H1 (cell line): ENCODE measurements at regions not wholly inside any gene's neighbourhood (a gene's known extent, or its start where the extent isn't known, plus 50 kb on each side); places are given as distances from the start of the nearest gene placed in this dataset.

Experiments
- CHD2 ChIP-seq: IDR thresholded peaks from 2 replicates; pipeline ENCODE4 v1.6.1; 2012; ENCODE audit warnings: low read length, improper control_type of control experiment
- CREB1 ChIP-seq: IDR thresholded peaks from 2 replicates; pipeline ENCODE4 v1.6.1; 2012; ENCODE audit warnings: inconsistent platforms
- EP300 ChIP-seq, 2 experiments: IDR thresholded peaks; 1 replicate in 1 of 2; 2 replicates in 1 of 2; pipeline ENCODE4 v1.6.1; 2011 to 2012; ENCODE audit warnings: low read depth in 2 of 2, low read length in 2 of 2, mild to moderate bottlenecking in 2 of 2, borderline replicate concordance in 1 of 2, inconsistent platforms in 1 of 2, moderate library complexity in 1 of 2
- EZH2 ChIP-seq: fragments of 200-600 bp; sonication (generic); IDR thresholded peaks from 2 replicates; pipeline ENCODE4 v1.7.1; 2012; ENCODE audit warnings: low read depth, mild to moderate bottlenecking, moderate library complexity, low read length, inconsistent platforms; ENCODE audit not compliant: severe bottlenecking
- GTF2F1 ChIP-seq: IDR thresholded peaks from 2 replicates; pipeline ENCODE4 v1.6.1; 2012; ENCODE audit warnings: low read depth, low read length, improper control_type of control experiment, borderline replicate concordance
- HDAC2 ChIP-seq, 2 experiments: fragments of 300-600 bp in 1 of 2; sonication (generic) in 1 of 2; IDR thresholded peaks; 2 replicates each; pipeline ENCODE4 v1.6.1; 2011 to 2012; ENCODE audit warnings: low read depth in 2 of 2, low read length in 2 of 2, mild to moderate bottlenecking in 2 of 2, moderate library complexity in 2 of 2, borderline replicate concordance in 1 of 2, inconsistent platforms in 1 of 2
- POLR2A ChIP-seq, 2 experiments: IDR thresholded peaks; 1 replicate in 1 of 2; 2 replicates in 1 of 2; pipeline ENCODE4 v1.6.1; 2011; ENCODE audit warnings: low read depth in 2 of 2, low read length in 2 of 2, mild to moderate bottlenecking in 2 of 2; ENCODE audit errors: control extremely low read depth in 1 of 2
- SIN3A ChIP-seq, 2 experiments: IDR thresholded peaks in 1 of 2; conservative IDR thresholded peaks in 1 of 2; 2 replicates each; pipeline ENCODE4 v1.6.1; 2011 to 2012; ENCODE audit warnings: low read length in 2 of 2, improper control_type of control experiment in 1 of 2, low read depth in 1 of 2, mild to moderate bottlenecking in 1 of 2
- SP2 ChIP-seq: IDR thresholded peaks from 2 replicates; pipeline ENCODE4 v1.6.1; 2012; ENCODE audit warnings: mild to moderate bottlenecking, low read length, inconsistent platforms
- TAF1 ChIP-seq: IDR thresholded peaks from 2 replicates; pipeline ENCODE4 v1.6.1; 2011; ENCODE audit warnings: mild to moderate bottlenecking, low read depth, low read length
- ZNF274 ChIP-seq: IDR thresholded peaks from 2 replicates; pipeline ENCODE4 v1.7.0; 2012; ENCODE audit warnings: low read length, borderline replicate concordance; ENCODE audit errors: extremely low read depth
- TF ChIP-seq, protein P1 (sequence below), 3 experiments: IDR thresholded peaks; 1 replicate in 2 of 3; 2 replicates in 1 of 3; pipeline versions ENCODE4 v1.5.1 to v1.6.1; 2011; ENCODE audit warnings: low read length in 3 of 3, mild to moderate bottlenecking in 3 of 3, inconsistent platforms in 2 of 3, low read depth in 1 of 3, moderate library complexity in 1 of 3; ENCODE audit not compliant: insufficient read depth in 1 of 3; ENCODE audit errors: control extremely low read depth in 1 of 3
- TF ChIP-seq, protein P2 (sequence below): IDR thresholded peaks from 2 replicates; pipeline ENCODE4 v1.6.1; 2011; ENCODE audit warnings: low read length, improper control_type of control experiment
- TF ChIP-seq, protein P3 (sequence below): IDR thresholded peaks from 2 replicates; pipeline ENCODE4 v1.6.1; 2012; ENCODE audit warnings: inconsistent platforms

DNA sequence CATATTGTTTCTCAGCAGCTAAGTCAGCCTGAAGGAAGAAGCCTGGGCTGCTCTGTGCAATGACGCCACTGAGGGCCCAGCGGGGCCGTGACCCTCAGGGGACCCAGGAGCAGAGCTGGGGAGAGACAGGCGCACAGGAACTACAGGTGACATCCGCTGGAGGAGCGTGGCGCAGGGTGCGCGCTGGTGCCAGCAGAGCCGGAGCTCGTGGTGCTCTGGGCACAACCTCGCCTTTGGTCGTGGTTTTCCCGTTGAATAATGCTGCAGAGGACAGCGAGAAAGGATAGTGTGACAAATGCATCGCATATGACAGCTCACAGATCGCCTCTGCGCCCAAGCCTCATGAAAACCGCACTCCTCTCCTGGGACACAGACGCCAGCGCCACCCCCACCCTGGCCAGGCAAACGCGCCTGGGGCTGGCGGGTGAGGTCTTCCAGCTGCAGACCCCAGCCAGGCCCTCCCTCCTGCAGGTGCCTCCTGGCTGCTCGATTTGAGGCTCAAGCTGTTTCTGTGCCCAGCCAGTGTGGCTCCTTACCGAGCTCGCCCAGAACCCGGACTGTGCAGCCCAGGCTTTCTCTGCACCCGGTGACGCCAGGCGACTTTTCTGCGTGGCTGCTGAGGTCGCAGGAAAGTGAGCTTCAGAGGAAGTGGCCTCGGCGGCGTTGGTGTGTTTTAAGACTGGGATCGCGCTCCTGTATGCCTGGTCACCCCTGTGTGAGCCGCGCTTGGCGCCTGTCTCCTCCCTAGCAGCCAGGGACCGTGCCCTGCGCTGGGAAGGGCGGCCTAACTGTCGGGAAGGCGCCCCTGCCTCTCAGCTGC is 583.1 kb upstream of the HS6ST1 start:
- TF ChIP-seq POLR2A (IDR thresholded peaks at IDR 0.05; ENCODE audit: control extremely low read depth in 1 of 2, low read depth in 2 of 2, low read length in 2 of 2) (no peak), EZH2 (no peak), EP300 (IDR thresholded peaks at IDR 0.05; ENCODE audit: borderline replicate concordance in 1 of 2, low read depth in 2 of 2, low read length in 2 of 2) (no peak), ZNF274 (no peak), SP2 (no peak), GTF2F1 (no peak), HDAC2 (IDR thresholded peaks at IDR 0.05; ENCODE audit: borderline replicate concordance in 1 of 2, low read depth in 2 of 2, low read length in 2 of 2) (no peak), CREB1 (no peak), CHD2 (no peak), SIN3A (conservative IDR thresholded peaks at IDR 0.05 in 1 of 2, IDR thresholded peaks at IDR 0.05 in 1 of 2; ENCODE audit: low read depth in 1 of 2, low read length in 2 of 2) (no peak), TAF1 (no peak)
- TF ChIP-seq, protein P1, sequence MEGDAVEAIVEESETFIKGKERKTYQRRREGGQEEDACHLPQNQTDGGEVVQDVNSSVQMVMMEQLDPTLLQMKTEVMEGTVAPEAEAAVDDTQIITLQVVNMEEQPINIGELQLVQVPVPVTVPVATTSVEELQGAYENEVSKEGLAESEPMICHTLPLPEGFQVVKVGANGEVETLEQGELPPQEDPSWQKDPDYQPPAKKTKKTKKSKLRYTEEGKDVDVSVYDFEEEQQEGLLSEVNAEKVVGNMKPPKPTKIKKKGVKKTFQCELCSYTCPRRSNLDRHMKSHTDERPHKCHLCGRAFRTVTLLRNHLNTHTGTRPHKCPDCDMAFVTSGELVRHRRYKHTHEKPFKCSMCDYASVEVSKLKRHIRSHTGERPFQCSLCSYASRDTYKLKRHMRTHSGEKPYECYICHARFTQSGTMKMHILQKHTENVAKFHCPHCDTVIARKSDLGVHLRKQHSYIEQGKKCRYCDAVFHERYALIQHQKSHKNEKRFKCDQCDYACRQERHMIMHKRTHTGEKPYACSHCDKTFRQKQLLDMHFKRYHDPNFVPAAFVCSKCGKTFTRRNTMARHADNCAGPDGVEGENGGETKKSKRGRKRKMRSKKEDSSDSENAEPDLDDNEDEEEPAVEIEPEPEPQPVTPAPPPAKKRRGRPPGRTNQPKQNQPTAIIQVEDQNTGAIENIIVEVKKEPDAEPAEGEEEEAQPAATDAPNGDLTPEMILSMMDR (IDR thresholded peaks at IDR 0.05; ENCODE audit: control extremely low read depth in 1 of 3, insufficient read depth in 1 of 3, low read depth in 1 of 3, low read length in 3 of 3), result no peak
- TF ChIP-seq, protein P2, sequence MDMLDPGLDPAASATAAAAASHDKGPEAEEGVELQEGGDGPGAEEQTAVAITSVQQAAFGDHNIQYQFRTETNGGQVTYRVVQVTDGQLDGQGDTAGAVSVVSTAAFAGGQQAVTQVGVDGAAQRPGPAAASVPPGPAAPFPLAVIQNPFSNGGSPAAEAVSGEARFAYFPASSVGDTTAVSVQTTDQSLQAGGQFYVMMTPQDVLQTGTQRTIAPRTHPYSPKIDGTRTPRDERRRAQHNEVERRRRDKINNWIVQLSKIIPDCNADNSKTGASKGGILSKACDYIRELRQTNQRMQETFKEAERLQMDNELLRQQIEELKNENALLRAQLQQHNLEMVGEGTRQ, result no peak
- TF ChIP-seq, protein P3, sequence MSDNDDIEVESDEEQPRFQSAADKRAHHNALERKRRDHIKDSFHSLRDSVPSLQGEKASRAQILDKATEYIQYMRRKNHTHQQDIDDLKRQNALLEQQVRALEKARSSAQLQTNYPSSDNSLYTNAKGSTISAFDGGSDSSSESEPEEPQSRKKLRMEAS, result no peak
